ENCODE measurements at regions not wholly inside any gene's neighbourhood (a gene's known extent, or its start where the extent isn't known, plus 50 kb on each side); places are given as distances from the start of the nearest gene placed in this dataset.

- TF ChIP-seq POLR2AphosphoS5 (IDR thresholded peaks at IDR 0.05), result no peak
- TF ChIP-seq POLR2A (IDR thresholded peaks at IDR 0.05), result no peak
- no peak for TF ChIP-seq CTCF (IDR thresholded peaks at IDR 0.05 in 8 of 11, conservative IDR thresholded peaks at IDR 0.05 in 3 of 11)
- Histone ChIP-seq H3K4me3 (no peak overlapping the region), H3K36me3 (no peaks in the 10 kb centered on the region), H3K27ac (no peak overlapping the region), H3K9me3 (peaks cover 0 to 18% (median 1%) of the 10 kb centered on the region in 8 donors), H3K27me3 (replicated peaks in 1 of 7) (no peaks in the 10 kb centered on the region), H3K4me1 (no peaks in the 10 kb centered on the region)
- no peak for DNase-seq
- intact Hi-C loops (cut with DNase I; ENCODE audit: low total_unique reads), result no loop called here
Observed at GRCh38 chr5:155684417-155684816, 642.5 kb upstream of the SGCD start.

GRCh38 chr5:155686131-155686530, 640.8 kb upstream of the SGCD start:
- intact Hi-C loops (cut with DNase I; ENCODE audit: low total_unique reads), result no loop called here
- DNase-seq, result no peak
- TF ChIP-seq POLR2AphosphoS5 (IDR thresholded peaks at IDR 0.05) (no peak), POLR2A (IDR thresholded peaks at IDR 0.05) (no peak)
- no peaks in the 10 kb centered on the region for H3K4me1 ChIP-seq
- no peaks in the 10 kb centered on the region for H3K27me3 ChIP-seq (replicated peaks in 1 of 7)
- WGBS, 5 donors, result 0 to 80% (median 77%) methylated on average over 1 of the region's 1 CpG
- H3K9me3 ChIP-seq, result peaks cover 0 to 18% (median 1%) of the 10 kb centered on the region in 8 donors
- H3K4me3 ChIP-seq, result no peak overlapping the region
- H3K27ac ChIP-seq, result no peak overlapping the region
- H3K36me3 ChIP-seq, result no peaks in the 10 kb centered on the region

GRCh38 chr5:155689406-155689805, 637.6 kb upstream of the SGCD start:
- WGBS, 5 donors, result 18 to 28% (median 21%) methylated on average over 1 of the region's 1 CpG
- Histone ChIP-seq H3K9me3 (peaks cover 0 to 4% (median 0%) of the 10 kb centered on the region in 8 donors), H3K27me3 (replicated peaks in 1 of 7) (no peaks in the 10 kb centered on the region), H3K4me1 (no peaks in the 10 kb centered on the region), H3K36me3 (no peaks in the 10 kb centered on the region), H3K27ac (no peak overlapping the region), H3K4me3 (no peak overlapping the region)
- intact Hi-C loops (cut with DNase I; ENCODE audit: low total_unique reads), result no loop called here
- DNase-seq, result no peak
- no peak for TF ChIP-seq POLR2A (IDR thresholded peaks at IDR 0.05)
- TF ChIP-seq POLR2AphosphoS5 (IDR thresholded peaks at IDR 0.05), result no peak
- TF ChIP-seq CTCF (IDR thresholded peaks at IDR 0.05 in 8 of 11, conservative IDR thresholded peaks at IDR 0.05 in 3 of 11), result no peak

GRCh38 chr5:155696362-155696761, 630.6 kb upstream of the SGCD start:
- H3K9me3 ChIP-seq, result peaks cover 0 to 4% (median 0%) of the 10 kb centered on the region in 8 donors
- H3K4me1 ChIP-seq, result no peaks in the 10 kb centered on the region
- no peak for DNase-seq
- H3K27me3 ChIP-seq (replicated peaks in 1 of 7), result no peaks in the 10 kb centered on the region
- H3K36me3 ChIP-seq, result no peaks in the 10 kb centered on the region
- no peak overlapping the region for H3K4me3 ChIP-seq
- intact Hi-C loops (cut with DNase I; ENCODE audit: low total_unique reads), result no loop called here
- WGBS, 5 donors, result 32 to 57% (median 41%) methylated on average over 1 of the region's 1 CpG
- TF ChIP-seq POLR2A (IDR thresholded peaks at IDR 0.05) (no peak), POLR2AphosphoS5 (IDR thresholded peaks at IDR 0.05) (no peak), CTCF (IDR thresholded peaks at IDR 0.05 in 8 of 11, conservative IDR thresholded peaks at IDR 0.05 in 3 of 11) (no peak)
- no peak overlapping the region for H3K27ac ChIP-seq

- WGBS, 5 donors, result 70 to 83% (median 75%) methylated on average over 4 of the region's 4 CpGs
Observed at GRCh38 chr5:155697236-155697635, 629.7 kb upstream of the SGCD start.

More at GRCh38 chr5:155697236-155697635, 629.7 kb upstream of the SGCD start:
- Histone ChIP-seq H3K27ac (no peak overlapping the region), H3K27me3 (replicated peaks in 1 of 7) (no peaks in the 10 kb centered on the region), H3K4me3 (no peak overlapping the region), H3K36me3 (no peaks in the 10 kb centered on the region), H3K4me1 (no peaks in the 10 kb centered on the region), H3K9me3 (peaks cover 0 to 4% (median 0%) of the 10 kb centered on the region in 8 donors)
- intact Hi-C loops (cut with DNase I; ENCODE audit: low total_unique reads), result no loop called here
- TF ChIP-seq POLR2A (IDR thresholded peaks at IDR 0.05) (no peak), POLR2AphosphoS5 (IDR thresholded peaks at IDR 0.05) (no peak)
- no peak for DNase-seq

All from spleen (tissue), 11 donors.